NOMO-1 treated with DMSO at 0.1 percent for 48 hours (cell line): ENCODE measurements at regions not wholly inside any gene's neighbourhood (a gene's known extent, or its start where the extent isn't known, plus 50 kb on each side); places are given as distances from the start of the nearest gene placed in this dataset.

Source experiments
- DNase-seq: peaks from one replicate; lab custom pipeline; 2025; ENCODE audit not compliant: unreplicated experiment; lab: John Stamatoyannopoulos, UW

DNA sequence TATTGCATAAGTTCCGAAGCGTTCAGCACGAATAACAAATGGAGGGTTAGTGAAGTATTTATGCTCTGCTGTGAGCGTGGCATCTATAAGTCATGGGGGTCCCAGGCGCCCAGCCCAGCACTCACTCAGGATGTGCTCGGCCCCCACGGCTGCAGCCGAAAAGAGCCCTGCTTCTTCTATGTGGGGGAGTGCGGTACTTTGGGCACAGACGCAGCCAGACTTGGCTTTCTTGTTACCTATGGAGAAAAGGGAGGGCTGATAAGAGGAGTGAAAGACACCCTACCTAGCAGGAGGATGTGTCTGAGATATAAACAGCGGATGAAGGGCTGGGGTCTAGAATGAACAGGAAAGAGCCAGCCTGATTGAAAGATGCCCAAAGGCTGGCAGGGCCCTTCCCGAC, 51.4 kb downstream of the MRPL36 start:
- DNase-seq = no peak

DNA sequence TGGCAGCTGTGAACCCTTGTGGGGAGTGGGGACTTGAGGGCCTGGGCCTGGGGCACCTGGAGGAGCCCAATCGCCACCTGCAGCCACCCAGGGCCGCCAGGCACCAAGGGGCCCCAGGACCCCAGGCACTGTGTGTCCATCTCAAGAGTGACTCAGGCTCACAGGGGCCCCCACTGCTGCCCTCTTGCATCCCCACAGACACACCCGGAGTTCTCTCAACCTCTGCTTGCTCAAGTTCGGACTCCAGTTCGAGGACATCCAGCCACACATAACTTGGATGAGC, 51.9 kb downstream of the MRPL36 start:
- DNase-seq = no peak

DNA sequence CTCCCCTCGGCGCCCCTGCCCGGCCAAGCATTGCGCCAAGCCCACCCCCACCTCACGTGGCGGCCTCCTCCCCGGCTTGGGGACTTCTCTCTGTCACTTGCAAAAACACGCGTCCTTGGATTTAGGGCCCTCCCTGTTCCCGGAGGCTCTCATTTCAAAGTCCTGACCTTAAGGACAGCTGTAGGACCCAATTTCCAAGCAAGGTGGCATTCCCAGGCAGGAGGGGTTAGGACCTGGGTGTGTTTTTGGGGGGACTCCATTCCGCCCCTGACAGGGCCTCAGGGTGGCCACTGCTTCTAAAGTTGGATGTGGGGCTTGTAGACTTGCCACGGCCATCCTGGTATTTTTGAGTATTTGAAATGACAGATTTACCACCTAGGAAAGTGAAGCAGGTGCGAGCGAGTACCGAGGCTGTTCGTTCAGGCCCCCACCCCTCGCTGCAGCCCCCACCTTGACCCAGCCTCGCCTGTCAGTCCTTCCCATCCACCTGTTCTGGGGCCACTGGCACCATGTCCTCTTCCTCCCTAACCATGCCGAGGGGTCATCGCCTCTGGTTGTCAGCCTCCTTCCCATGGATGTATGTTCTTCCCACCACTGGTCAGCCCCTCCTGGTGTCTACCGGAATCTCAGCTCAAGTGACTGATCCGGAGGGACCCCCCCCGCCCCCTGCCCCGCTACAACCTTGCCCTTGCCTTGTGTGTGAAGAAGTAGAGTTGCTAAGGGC, 52.4 kb downstream of the MRPL36 start:
- no peak for DNase-seq

DNA sequence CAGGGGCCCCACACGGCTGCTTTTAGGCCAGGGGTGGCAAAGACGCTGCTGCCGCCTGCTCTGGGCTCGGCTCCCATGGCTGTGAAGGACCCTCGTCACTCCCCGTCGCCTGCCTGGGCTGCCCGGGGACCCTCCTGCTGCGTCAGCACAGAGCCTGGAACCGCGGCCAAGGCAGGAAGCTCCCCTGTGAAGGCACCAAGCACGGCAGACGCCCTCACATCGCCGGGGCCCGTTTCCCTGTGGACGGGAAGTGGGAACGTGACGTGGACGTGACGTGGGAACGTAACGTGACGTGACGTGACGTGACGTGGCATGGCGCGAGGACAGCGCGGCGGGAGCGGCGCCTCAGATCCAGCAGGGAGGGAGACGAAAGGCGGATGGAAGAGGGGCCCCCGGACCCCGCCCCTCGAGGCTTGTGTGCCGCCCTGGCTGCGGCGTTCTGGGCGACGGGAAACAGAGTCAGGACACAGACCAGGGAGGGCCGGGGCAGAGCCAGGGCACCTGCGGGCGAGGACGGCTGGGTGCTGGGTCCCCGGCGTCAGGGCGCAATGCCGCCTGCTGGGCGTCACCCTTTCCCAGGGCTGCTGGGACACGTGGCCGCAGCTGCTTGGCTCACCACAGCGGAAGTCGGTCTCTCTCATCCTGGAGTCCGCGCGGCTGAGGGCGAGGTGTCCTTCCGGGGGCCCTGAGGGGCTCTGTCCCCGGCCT, 53.1 kb downstream of the MRPL36 start:
- DNase-seq = no peak

DNA sequence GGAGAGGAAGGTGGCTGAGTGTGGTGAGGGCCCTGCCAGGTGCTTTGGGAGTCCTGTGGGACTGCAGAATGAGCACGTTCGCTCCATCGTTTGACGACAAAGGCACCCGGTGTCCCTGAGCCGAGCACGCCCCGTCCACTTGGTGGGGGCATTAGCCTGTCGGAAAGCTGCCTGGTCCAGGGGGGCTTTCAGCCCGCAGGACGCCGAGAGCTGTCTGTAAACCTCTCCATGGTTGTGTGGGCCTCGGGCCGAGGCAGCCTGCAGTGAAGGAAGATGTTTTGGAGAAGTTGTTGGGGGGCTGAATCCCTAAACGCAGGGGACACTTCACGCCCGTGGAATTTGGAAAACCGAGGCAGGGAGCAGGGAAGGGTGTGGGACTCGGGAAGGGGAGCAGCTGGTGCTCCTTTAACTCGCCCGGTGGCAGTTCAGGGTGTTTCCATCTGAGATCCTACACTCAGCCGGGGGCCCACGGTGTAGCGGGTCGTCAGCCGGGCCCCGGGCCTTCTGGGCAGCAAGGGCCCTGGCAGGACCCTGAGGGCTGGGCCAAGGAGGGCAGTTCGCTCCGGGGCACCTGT, 53.8 kb downstream of the MRPL36 start:
- no peak for DNase-seq

DNA sequence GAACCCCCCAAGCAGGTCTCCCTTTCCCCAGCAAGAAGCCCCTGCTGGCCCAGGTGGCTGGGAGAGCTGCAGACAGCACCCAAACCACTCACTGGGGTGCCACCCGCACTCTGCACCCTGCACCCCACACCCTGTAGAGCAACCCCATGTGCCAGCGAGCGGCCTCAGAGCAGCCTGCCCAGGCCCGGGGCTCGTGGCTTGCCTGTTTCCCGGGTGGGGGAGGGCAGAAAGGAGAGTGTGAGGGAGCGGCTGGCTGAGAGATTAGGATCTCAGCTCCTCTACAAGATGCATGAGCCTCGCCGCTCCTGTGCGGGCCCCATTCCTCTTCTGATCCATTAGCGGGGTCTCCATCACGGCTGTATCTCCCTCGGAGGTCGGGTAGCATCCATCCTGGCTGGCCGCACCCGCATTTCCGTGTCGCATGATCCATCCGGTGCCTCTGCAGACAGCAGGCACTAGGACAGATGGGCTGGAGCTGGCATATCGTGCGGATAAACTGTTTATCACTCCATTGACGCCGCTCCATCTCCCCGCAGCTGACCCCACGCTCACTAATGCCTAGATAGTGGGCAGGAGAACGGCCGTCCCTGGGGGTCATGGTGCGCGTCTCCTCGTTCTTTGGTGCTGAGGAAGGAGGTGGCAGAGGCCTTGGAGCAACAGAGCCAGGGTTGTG, 54.4 kb downstream of the MRPL36 start:
- DNase-seq = no peak

DNA sequence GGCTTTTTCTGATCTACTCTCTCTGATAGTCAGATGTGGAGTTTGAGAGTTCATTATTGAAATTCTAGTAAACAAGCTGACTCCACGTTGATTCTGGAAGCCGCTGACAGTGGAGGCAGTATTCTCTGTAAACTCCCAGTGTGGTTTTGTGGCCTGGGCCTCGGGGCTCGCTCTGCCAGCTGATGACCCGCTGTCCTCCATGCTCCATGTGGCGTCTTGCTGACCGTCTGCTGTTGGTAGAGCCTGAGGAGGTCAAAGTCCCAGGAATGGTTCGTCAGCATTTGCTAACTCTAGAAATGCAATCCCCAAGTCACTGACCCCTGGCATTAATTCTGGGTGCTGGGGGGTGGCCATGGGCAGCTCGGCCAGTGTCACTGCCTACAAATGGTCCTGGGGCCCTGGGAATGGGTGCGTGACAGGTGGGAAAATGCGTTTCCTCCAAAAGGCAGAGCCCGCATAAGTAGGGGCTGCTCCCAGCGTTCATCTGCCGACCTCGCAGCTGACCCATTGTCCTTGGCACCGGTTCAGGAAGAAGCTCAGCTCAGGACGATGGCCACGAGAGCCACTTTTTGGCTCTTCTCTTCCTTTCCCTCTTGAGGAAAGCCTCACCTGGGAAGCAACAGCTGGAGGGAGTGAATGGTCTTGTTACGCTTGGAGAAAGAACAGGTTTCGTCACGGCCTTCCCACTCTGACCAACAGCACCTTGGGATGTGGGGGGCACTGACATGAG, 55.1 kb downstream of the MRPL36 start:
- no peak for DNase-seq

DNA sequence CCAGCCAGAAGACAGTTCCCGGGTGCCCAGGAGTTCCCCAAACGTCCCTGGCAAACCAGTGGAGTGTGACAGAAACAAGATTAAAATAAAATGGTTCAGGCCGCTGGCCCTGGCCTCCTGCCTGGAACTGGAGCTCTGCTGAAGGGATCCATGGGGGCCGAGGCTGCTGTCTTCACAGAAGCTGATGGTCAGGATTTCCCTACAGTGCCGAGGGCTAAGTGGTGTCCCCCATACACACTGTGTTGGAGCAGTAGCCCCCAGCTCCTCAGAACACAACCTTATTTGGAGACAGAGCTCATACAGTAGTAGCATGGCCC, 55.9 kb downstream of the MRPL36 start:
- DNase-seq = no peak

DNA sequence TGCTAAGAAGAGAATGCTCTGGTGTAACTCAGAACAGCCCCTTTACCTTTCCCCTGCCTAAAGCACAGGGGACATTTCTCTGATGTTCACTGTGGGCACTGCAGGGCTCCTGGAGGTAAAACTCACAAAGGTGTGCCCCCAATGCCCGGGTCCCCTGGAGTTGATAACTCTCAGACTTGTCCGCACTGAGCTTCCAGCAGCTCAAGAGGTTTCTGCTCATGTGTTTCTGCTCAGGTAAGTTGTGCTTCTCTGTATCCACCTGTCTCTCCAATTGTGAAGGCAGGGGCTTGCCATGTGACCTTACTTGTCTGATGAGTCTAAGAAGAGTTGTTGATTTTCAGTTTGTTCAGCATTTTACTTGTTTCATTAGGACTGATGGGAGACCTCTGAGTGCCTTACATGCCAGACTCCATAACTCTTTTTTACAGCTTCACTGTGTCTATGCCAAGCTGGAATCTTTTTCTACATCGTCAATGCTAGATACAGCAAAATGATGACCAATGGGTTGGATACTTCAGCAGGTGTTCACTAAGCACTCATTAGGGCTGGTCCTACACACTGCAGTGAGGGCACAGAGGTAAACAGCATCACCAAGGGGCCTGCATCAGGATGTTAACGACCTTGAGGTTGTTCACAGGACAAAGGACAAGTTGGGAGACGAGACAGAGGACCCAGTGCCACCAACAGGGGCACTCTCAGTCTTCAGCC, 56.4 kb downstream of the MRPL36 start:
- no peak for DNase-seq

DNA sequence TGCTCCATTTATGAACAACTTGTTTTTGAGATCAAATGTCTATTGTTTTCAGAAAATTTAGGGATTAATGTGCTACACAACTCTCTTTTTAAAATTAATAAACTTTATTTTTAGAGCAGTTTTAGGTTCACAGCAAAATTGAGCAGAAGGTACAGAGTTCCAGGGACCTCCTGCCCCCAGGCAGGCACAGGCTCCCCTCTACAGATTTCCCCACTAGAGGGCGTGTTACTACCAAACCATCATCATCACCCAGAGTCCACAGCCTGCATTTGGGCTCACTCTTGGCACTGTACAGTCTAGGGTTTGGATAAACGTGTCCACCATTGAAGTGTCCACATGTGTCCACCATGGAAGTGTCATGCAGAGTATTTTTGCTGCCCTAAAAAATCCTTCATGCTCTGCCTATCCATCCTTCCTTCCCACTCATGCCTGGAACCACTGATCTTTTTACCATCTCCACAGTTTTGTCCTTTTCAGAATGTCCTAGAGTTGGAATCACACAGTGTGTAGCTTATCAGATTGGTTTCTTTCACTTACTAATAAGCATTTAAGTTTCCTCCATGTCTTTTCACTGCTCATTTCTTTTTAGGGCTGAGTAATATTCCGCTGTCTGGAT, 61.7 kb downstream of the MRPL36 start:
- peak; percentile 44 for DNase-seq

DNA sequence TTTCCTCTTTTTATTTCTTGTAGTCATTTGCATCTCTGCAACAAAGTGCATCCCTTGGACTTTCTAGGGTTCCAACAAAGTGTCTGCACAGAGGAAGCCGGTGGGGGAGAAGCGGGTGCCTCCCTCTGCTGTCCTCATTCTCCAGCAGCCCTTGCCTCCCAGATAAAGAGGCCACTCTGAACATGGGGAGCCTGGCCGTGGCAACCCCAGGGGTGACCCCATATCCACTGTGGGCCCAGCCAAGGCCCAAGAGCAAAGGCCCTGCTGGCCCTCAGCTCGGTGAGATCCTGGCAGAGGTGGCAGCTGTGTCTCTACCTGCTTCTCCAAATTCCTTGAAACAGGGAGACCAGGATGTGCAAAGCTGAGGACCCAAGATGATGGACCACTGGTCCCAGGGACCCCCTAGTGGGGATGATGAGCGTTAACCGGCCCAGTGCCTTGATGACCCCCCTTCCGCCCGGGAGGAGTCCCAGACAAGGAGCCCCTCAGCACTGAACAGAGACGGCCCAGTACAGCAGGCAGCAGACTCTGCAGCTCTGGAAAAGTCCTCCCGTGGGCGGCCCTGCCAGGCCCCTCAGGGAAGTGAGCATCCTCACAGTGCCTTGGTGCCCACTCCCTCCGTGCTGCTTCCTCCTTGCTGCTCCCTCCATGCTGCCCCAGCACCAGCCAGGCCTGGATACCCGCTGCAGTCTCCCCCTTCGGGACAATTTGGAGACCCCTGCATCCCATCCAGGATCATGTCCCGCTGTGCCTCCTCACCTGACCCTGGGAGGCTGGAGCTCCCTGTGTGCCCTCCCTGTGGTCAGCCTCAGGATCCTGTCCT, 62.5 kb downstream of the MRPL36 start:
- no peak for DNase-seq

DNA sequence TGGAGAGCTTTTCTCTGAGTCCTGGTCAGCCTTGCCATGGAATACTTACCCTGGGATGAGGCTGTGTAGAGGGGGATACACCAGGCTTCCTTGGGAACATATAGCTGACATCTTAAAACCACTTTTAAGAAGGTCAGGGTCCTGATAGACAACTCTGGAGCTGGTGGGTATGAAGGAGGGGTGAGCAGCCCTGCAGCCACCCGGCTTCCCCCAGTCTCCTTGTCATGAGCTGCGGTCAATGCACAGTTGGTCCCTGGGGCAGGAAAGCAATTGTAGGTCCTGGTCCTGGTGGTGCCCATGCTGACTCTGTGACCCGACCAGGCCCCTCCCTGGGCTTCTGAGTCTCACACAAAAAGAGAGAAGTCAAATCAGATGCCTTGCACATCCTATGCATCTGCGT, 63.6 kb downstream of the MRPL36 start:
- DNase-seq = no peak

DNA sequence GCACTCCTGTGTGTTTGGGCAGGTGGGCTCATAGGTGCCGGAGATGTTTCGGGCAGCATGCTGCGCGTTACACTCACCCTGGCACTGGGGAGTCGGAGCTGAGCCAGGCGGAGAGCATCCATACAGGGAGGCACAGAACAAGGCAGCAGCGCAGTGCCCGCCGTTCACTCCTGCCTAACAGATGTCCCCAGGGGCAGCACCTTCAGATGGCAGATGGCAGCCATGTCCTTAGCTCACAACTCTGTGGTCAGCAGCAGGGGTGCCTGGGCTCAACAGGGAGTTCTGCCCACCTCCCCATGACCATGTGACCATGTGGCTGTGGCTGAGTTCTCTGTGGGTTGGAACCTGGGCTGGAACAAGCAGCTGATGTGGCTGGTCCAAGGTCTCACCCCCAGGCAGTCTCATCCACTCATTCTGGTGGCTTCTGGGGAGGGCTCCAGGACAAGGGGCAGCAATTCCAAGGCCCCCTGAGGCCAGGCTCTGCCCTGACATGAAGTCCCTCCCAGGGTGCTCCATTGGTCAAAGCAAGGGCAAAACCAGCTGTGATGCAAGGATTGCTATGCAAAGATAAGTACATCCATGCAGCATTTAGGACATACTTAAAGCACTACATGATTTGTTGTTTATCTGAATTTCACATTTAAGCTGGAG, 64.2 kb downstream of the MRPL36 start:
- no peak for DNase-seq

DNA sequence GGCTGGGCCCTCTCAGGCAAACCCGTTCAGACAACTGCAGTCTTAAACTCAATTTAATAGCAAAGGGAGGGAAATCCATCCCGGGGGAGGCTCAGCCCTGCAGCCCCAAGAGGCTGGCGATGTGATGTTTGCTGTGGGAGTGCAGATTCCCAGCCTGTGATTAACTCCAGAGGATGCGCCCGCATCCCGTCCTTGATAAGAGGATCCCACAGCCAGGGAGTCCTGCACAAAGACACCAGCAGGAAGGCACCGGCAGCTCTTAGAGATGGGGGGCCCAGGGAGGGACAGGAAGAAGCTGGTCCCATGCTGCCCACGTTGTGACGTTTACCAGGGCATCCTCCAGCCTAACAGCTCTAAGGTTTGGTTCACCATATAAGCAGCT, 64.7 kb downstream of the MRPL36 start:
- DNase-seq = no peak

DNA sequence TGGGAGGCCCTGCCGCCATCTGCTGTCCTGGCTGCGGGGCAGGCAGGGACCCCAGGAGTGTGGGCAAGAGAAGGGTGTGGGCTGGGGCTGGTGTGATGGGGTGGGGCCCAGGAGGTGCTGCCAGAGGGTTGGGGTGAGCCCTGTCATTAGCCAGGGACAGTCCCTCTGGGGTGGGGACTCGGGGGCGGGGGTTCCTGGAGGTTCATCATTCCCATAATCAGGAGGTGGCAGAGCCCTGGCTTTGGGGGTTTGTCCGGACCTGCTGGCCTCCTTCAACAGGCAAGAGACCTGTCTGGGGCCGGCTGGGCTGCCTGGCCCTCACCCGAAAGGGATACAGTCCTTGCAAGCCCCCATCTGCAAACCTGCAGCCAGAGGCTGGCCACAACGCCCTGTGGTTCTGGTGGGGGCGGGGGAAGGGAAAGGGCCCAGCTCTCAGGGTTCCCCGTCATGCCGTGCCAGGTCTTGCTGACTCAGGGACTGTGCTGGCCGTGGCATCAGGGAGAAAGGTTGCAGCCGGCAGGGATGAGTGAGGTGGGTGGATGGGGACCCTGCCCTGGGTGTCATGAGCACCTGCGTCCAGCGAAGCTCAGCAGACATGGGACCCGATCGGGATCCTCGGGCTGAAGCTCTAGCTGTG, 65.2 kb downstream of the MRPL36 start:
- no peak for DNase-seq

DNA sequence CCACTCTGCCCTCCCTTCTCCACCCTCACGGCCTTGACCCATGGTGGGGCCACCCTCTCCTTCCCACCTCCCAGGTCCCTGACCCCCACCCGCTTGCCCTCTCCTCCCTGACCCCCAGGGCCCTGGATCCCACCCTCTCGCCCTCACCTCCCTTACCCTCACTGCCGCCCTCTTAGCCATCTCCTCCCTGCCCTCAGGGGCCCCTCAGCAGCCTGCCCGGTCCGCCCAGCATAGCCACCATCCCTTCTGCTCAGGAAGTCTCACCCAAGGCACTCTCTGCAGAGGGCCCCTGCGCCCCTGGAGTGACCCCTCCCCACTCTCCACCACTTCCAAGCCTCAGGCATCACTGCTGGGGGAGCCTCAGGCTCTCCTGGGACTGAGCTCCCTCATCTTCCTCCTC, 66.3 kb downstream of the MRPL36 start:
- no peak for DNase-seq

DNA sequence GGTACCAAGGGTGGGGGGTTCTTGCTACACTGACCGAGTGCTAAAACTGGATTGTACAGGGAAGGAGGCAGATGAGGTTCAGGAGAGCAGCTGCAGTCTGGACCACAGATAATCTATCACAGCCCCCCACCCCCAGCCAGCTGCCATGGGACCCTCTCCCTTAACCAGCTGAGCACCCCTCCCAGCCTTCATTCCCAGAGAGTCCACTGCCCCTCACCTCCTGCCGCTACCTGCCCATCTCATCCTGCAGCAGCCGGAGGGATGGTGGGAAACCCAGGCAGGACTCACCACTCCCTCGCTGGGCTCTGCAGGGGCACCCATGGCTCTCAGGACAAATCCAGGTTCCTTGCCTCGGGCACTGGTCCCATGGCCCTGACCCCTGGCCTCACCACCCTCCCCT, 66.7 kb downstream of the MRPL36 start:
- DNase-seq = no peak

DNA sequence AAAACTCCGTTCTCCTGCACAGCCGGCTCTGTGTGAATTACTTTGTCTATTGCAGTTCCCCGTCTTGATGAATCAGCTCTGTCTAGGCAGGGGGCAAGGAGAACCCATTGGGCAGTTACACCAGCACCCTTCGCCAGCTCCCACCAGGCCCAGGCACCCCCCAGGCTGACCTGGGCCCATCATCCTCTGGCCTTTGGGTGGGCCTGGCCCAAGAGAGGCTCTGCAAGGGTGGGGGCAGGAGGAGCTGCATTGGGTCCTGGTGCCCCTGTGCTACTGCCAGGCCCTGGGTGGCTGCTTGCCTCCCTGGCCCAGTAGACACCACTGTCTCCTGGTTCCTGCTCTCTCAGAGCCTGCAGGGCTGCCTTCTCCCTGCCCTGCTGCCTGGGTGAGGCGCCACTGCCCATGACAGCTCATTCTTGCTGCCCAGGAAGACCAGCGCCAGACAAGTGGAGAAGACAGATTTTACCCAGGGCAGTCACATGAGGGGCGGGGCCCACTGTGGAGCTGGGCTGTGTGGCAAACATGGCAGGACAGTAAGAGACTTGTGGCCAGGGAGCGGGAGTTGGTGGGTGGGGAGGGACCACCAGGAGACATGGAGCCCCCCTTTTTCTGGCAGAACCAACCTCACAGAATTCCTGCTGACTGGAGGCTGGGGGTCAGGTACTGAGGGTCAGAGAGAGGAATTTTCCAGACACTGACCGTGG, 67.2 kb downstream of the MRPL36 start:
- no peak for DNase-seq
